ENCODE measurements at regions not wholly inside any gene's neighbourhood (a gene's known extent, or its start where the extent isn't known, plus 50 kb on each side); places are given as distances from the start of the nearest gene placed in this dataset.
A peak's percentile ranks its signal among the peaks of the same experiment; 100 is the strongest.

GRCh38 chr1:14039582-14040430, 339.8 kb downstream of the PRDM2 start:
- DNase-seq (ENCODE audit: low spot score): no peak

GRCh38 chr1:14049965-14050364, 350.0 kb downstream of the PRDM2 start:
- no peak for DNase-seq (ENCODE audit: low spot score)

GRCh38 chr1:14055442-14056223, 355.6 kb downstream of the PRDM2 start:
- DNase-seq (ENCODE audit: low spot score): peak; percentile 84

- no peak for DNase-seq (ENCODE audit: low spot score)
Observed at GRCh38 chr1:14057640-14058039, 357.7 kb downstream of the PRDM2 start.

- no peak for DNase-seq (ENCODE audit: low spot score)
Observed at GRCh38 chr1:14061204-14061603, 361.2 kb downstream of the PRDM2 start.

- DNase-seq (ENCODE audit: low spot score): no peak
Observed at GRCh38 chr1:14061722-14062121, 361.7 kb downstream of the PRDM2 start.

GRCh38 chr1:14062669-14063068, 362.7 kb downstream of the PRDM2 start:
- no peak for DNase-seq (ENCODE audit: low spot score)

- DNase-seq (ENCODE audit: low spot score): peak; percentile 57
Observed at GRCh38 chr1:14064649-14065442, 364.9 kb downstream of the PRDM2 start.

- DNase-seq (ENCODE audit: low spot score): no peak
Observed at GRCh38 chr1:14065486-14065885, 365.5 kb downstream of the PRDM2 start.

GRCh38 chr1:14067036-14067435, 367.0 kb downstream of the PRDM2 start:
- DNase-seq (ENCODE audit: low spot score): no peak

GRCh38 chr1:14067711-14068110, 367.7 kb downstream of the PRDM2 start:
- DNase-seq (ENCODE audit: low spot score): no peak

- no peak for DNase-seq (ENCODE audit: low spot score)
Observed at GRCh38 chr1:14071581-14071980, 371.6 kb downstream of the PRDM2 start.

- DNase-seq (ENCODE audit: low spot score): no peak
Observed at GRCh38 chr1:14080653-14081052, 380.7 kb downstream of the PRDM2 start.

- DNase-seq (ENCODE audit: low spot score): no peak
Observed at GRCh38 chr1:14082331-14082730, 382.3 kb downstream of the PRDM2 start.

- DNase-seq (ENCODE audit: low spot score): no peak
Observed at GRCh38 chr1:14083277-14083676, 383.3 kb downstream of the PRDM2 start.

- no peak for DNase-seq (ENCODE audit: low spot score)
Observed at GRCh38 chr1:14083706-14084105, 383.7 kb downstream of the PRDM2 start.

GRCh38 chr1:14090062-14090461, 390.1 kb downstream of the PRDM2 start:
- DNase-seq (ENCODE audit: low spot score): no peak

GRCh38 chr1:14090531-14090930, 390.5 kb downstream of the PRDM2 start:
- DNase-seq (ENCODE audit: low spot score): no peak

GRCh38 chr1:14094611-14095400, 394.8 kb downstream of the PRDM2 start:
- peak; percentile 26 for DNase-seq (ENCODE audit: low spot score)

GRCh38 chr1:14098294-14098913, 398.4 kb downstream of the PRDM2 start:
- no peak for DNase-seq (ENCODE audit: low spot score)

- no peak for DNase-seq (ENCODE audit: low spot score)
Observed at GRCh38 chr1:14100444-14100843, 400.5 kb downstream of the PRDM2 start.

All from umbilical cord (tissue), 1 donor.